ENCODE measurements at regions not wholly inside any gene's neighbourhood (a gene's known extent, or its start where the extent isn't known, plus 50 kb on each side); places are given as distances from the start of the nearest gene placed in this dataset.

GRCh38 chr6:147122823-147123222, 81.4 kb upstream of the STXBP5 start:
- TF ChIP-seq CTCF (IDR thresholded peaks at IDR 0.05; ENCODE audit: poor library complexity) = no peak
- TF ChIP-seq EZH2phosphoT487 (IDR thresholded peaks at IDR 0.05; ENCODE audit: low read depth, severe bottlenecking, unreplicated experiment) = no peak
- TF ChIP-seq EZH2 (IDR thresholded peaks at IDR 0.05; ENCODE audit: borderline replicate concordance) = no peak

All from hepatocyte (in vitro differentiated cells).